GM12878 (cell line): ENCODE measurements at regions not wholly inside any gene's neighbourhood (a gene's known extent, or its start where the extent isn't known, plus 50 kb on each side); places are given as distances from the start of the nearest gene placed in this dataset.
"Not testable (repeated sequence)": the region's sequence is repeated elsewhere in the genome, so short reads cannot be mapped to it uniquely, and the experiment has no call there.

Experiments used
- ATAC-seq: fragments of 200-7000 bp; cut with Tn5 transposase; 3 replicates; pipeline ENCODE4 v1.9.1; 2020; ENCODE audit warnings: mild to moderate bottlenecking, moderate library complexity
- BruUV-seq: library from RNA; stranded (reverse); fragments of 400-500 nt; replicated peaks from 2 replicates; lab custom pipeline; 2021; lab: Mats Ljungman, UMichigan
- CTCF ChIA-PET: fragments of 300-600 bp; sonication (Branson Sonifier 250); formaldehyde crosslinking; extraction: SDS; loops from one replicate; lab custom pipeline; 2021; ENCODE audit warnings: inconsistent platforms; lab: Yijun Ruan, JAX
- POLR2A ChIA-PET: fragments of 350-600 bp; formaldehyde crosslinking; extraction: SDS; loops from one replicate; lab custom pipeline; 2021; ENCODE audit warnings: inconsistent platforms; lab: Charles Lee
- RAD21 ChIA-PET: fragments of 300-600 bp; sonication (Branson Sonifier 250); formaldehyde crosslinking; loops from one replicate; lab custom pipeline; 2023; ENCODE audit warnings: antibody characterized with exemption; ENCODE audit not compliant: unreplicated experiment; lab: Charles Lee
- SMC1A ChIA-PET: fragments of 300-600 bp; sonication (Branson Sonifier 250); formaldehyde crosslinking; loops from one replicate; lab custom pipeline; 2023; ENCODE audit not compliant: unreplicated experiment, uncharacterized antibody; lab: Charles Lee
- DNase-seq: peaks from one replicate; pipeline ENCODE4 v3.0.0-alpha.2; 2011; ENCODE audit warnings: low read depth, low spot score
- FAIRE-seq: peaks from 3 replicates; lab custom pipeline; 2011; peaks lifted over from hg19 to GRCh38; lab: Jason Lieb, UNC
- H2AFZ ChIP-seq: 2 replicates; pipeline ENCODE4 v1.6.0; 2011; ENCODE audit warnings: low read depth, low read length, control low read depth; ENCODE audit not compliant: control insufficient read depth
- H3K27ac ChIP-seq: 2 replicates; pipeline ENCODE4 v1.5.1; 2011; ENCODE audit warnings: control low read depth; ENCODE audit not compliant: control insufficient read depth, insufficient read depth
- H3K27me3 ChIP-seq, 2 experiments: replicated peaks in 1 of 2; 2 replicates each; pipeline versions ENCODE4 v1.6.0 to v1.6.1; 2011; ENCODE audit warnings: low read length in 1 of 2; ENCODE audit not compliant: control insufficient read depth in 2 of 2, insufficient read depth in 2 of 2
- H3K36me3 ChIP-seq, 2 experiments: 2 replicates each; pipeline ENCODE4 v1.5.1; 2011; ENCODE audit warnings: low read length in 1 of 2; ENCODE audit not compliant: control insufficient read depth in 2 of 2, insufficient read depth in 2 of 2
- H3K4me1 ChIP-seq: 2 replicates; pipeline ENCODE4 v1.6.1; 2011; ENCODE audit warnings: mild to moderate bottlenecking, low read length, moderate library complexity, mixed read lengths; ENCODE audit not compliant: control insufficient read depth, insufficient read depth
- H3K4me2 ChIP-seq: 2 replicates; pipeline ENCODE4 v1.6.0; 2011; ENCODE audit warnings: control low read depth; ENCODE audit not compliant: control insufficient read depth, insufficient read depth
- H3K4me3 ChIP-seq: fragments of 200-600 bp; sonication (generic); 2 replicates; pipeline ENCODE4 v1.5.1; 2016
- H3K79me2 ChIP-seq: 2 replicates; pipeline ENCODE4 v1.6.0; 2011; ENCODE audit warnings: low read length; ENCODE audit not compliant: control insufficient read depth, insufficient read depth
- H3K9ac ChIP-seq: 2 replicates; pipeline ENCODE4 v1.8.0; 2011; ENCODE audit warnings: low read length, control low read depth, mixed read lengths; ENCODE audit not compliant: control insufficient read depth, insufficient read depth
- H3K9me3 ChIP-seq: replicated peaks from 3 replicates; pipeline ENCODE4 v1.5.1; 2011; ENCODE audit warnings: mild to moderate bottlenecking, low read length; ENCODE audit not compliant: control insufficient read depth, insufficient read depth
- H4K20me1 ChIP-seq: 2 replicates; pipeline ENCODE4 v1.6.0; 2011; ENCODE audit not compliant: control insufficient read depth, insufficient read depth
- BHLHE40 ChIP-seq, 2 experiments: fragments of 450-650 bp in 1 of 2; IDR thresholded peaks; 2 replicates each; pipeline ENCODE4 v1.6.1; 2011 to 2017; ENCODE audit warnings: low read depth in 2 of 2, borderline replicate concordance in 1 of 2, improper control_type of control experiment in 1 of 2, low read length in 1 of 2, mild to moderate bottlenecking in 1 of 2
- CBX3 ChIP-seq: fragments of 200-600 bp; sonication (generic); IDR thresholded peaks from 2 replicates; pipeline ENCODE4 v1.6.1; 2016; ENCODE audit warnings: low read depth, borderline replicate concordance
- HDAC2 ChIP-seq: fragments of 200-600 bp; sonication (generic); IDR thresholded peaks from 2 replicates; pipeline ENCODE4 v1.6.1; 2017
- LARP7 ChIP-seq: fragments of 450-650 bp; IDR thresholded peaks from 2 replicates; pipeline ENCODE4 v1.6.1; 2017; ENCODE audit warnings: mild to moderate bottlenecking
- POLR2AphosphoS5 ChIP-seq: IDR thresholded peaks from 2 replicates; pipeline ENCODE4 v1.6.1; 2011; ENCODE audit warnings: mild to moderate bottlenecking, low read length, inconsistent platforms
- RAD21 ChIP-seq: IDR thresholded peaks from 2 replicates; pipeline ENCODE4 v1.6.1; 2011; ENCODE audit warnings: mild to moderate bottlenecking, low read depth, low read length, moderate library complexity; ENCODE audit not compliant: insufficient read depth
- SMC3 ChIP-seq: IDR thresholded peaks from 2 replicates; pipeline ENCODE4 v1.6.1; 2011; ENCODE audit warnings: low read length, improper control_type of control experiment, borderline replicate concordance
- SUPT20H ChIP-seq: IDR thresholded peaks from 2 replicates; pipeline ENCODE4 v1.6.1; 2011; ENCODE audit warnings: low read depth, mild to moderate bottlenecking, low read length, moderate library complexity, borderline replicate concordance; ENCODE audit not compliant: control insufficient read depth
- SUZ12 ChIP-seq: fragments of 200-600 bp; sonication (generic); IDR thresholded peaks from one replicate; pipeline ENCODE4 v1.6.1; 2018; ENCODE audit warnings: antibody characterized with exemption, mild to moderate bottlenecking; ENCODE audit not compliant: unreplicated experiment
- WGBS: methylation state at CpG from one replicate; pipeline ENCODE4 v1.1.6; 2016; ENCODE audit warnings: low lambda C conversion rate; ENCODE audit not compliant: insufficient replicate concordance, insufficient coverage; ENCODE audit errors: missing lambda C conversion rate; 5-methylcytosine and 5-hydroxymethylcytosine counted together
- in situ Hi-C: fragments of 300-500 bp; cut with MboI; formaldehyde crosslinking; loops from 9 replicates; pipeline ENCODE4 v1.14.3; 2018; ENCODE audit warnings: mixed read lengths
- intact Hi-C: fragments of 100-400 bp; cut with micrococcal nuclease; formaldehyde crosslinking; loops from one replicate; pipeline ENCODE4 v1.14.2; 2022; ENCODE audit not compliant: unreplicated experiment

- no peak for TF ChIP-seq SUZ12
- TF ChIP-seq BHLHE40 (IDR thresholded peaks at IDR 0.05; ENCODE audit: borderline replicate concordance in 1 of 2, low read depth in 2 of 2, low read length in 1 of 2) = no peak
- TF ChIP-seq CBX3 = no peak
- TF ChIP-seq LARP7 = no peak
- no peak for TF ChIP-seq SUPT20H
- TF ChIP-seq HDAC2 = no peak
- TF ChIP-seq POLR2AphosphoS5 = no peak
These were observed 580.2 kb upstream of the PTPRD start (continued) for GRCh38 chr9:11192993-11193392.

- no peak for DNase-seq
- no peak overlapping the region for H3K4me3 ChIP-seq
- BruUV-seq = no TSS peak
- in situ Hi-C loops = no loop called here
- ChIA-PET SMC1A (interaction anchor here (0.7 kb wide), 1 partner anchor 253 kb away, joined by 3 read pairs; no protein-coding TSS in a partner anchor), RAD21 (no interaction called here), POLR2A (no interaction called here), CTCF (no interaction called here)
- H2AFZ ChIP-seq = no peak overlapping the region
- intact Hi-C loops = no loop called here
- H3K9ac ChIP-seq = no peak overlapping the region
- WGBS = 0% methylated on average over 1 of the region's 1 CpG
- no peaks in the 10 kb centered on the region for H3K4me1 ChIP-seq
- H3K36me3 ChIP-seq = no peaks in the 10 kb centered on the region
- H3K9me3 ChIP-seq = no peaks in the 10 kb centered on the region
- no peaks in the 10 kb centered on the region for H3K27me3 ChIP-seq
- TF ChIP-seq RAD21 = no peak
- TF ChIP-seq SMC3 = no peak
- H3K27ac ChIP-seq = no peak overlapping the region
- no peak for ATAC-seq
- H3K79me2 ChIP-seq = no peaks in the 10 kb centered on the region
- no peak overlapping the region for H3K4me2 ChIP-seq
- FAIRE-seq = no peak
- no peaks in the 10 kb centered on the region for H4K20me1 ChIP-seq
These were observed 581.4 kb upstream of the PTPRD start for GRCh38 chr9:11194246-11194645.

- POLR2A ChIA-PET, intact Hi-C loops, in situ Hi-C loops, BruUV-seq, H4K20me1 ChIP-seq, H3K4me2 ChIP-seq, H3K27ac ChIP-seq, H3K36me3 ChIP-seq, DNase-seq, ATAC-seq, SMC1A ChIA-PET, CTCF ChIA-PET, FAIRE-seq, H3K4me1 ChIP-seq, H3K9ac ChIP-seq, H2AFZ ChIP-seq, RAD21 ChIA-PET, H3K27me3 ChIP-seq, H3K4me3 ChIP-seq, H3K79me2 ChIP-seq, H3K9me3 ChIP-seq: not testable (repeated sequence)
- WGBS = 39% methylated on average over 21 of the region's 22 CpGs
These were observed 584.1 kb upstream of the PTPRD start for GRCh38 chr9:11196840-11197365.
